ENCODE measurements at regions not wholly inside any gene's neighbourhood (a gene's known extent, or its start where the extent isn't known, plus 50 kb on each side); places are given as distances from the start of the nearest gene placed in this dataset.

DNA sequence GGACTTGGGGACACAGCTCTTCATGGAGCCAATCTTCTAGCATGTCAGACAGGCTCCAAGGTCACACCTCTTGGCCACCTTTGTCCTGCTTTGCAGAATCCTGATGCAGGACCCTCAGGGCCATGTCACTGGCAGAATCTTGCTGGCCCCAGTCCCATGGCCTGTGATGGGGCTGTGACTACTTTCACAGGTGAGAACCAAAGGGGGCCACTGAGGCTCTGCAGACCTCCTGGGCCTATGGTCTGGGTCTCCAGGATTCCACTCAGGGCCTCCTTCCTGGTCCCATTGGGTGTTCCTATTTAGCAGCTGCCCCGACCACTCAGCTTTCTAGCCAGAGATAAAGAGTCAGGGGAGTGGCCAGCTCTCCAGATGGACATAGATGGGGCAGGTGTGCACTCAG lies 238.7 kb downstream of the MATN1 start:
- DNase-seq (ENCODE audit: low read depth in 2 of 2), result no peak

DNA sequence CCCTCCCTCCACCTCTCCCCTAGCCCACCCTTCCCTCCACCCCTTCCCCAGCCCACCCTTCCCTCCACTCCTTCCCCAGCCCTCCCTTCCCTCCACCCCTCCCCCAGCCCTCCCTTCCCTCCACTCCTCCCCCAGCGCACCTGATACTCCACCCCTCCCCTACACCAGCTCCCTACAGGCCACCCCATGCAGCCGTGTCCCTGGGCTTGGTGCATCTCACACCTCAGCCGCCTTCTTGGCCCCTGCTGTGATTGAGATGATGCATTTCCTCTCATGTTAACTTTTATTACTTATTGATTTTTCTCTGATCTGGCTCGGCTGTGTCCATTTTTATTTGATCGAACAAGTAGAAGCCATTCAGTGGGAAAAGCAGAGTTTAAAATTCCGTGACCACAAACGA lies 243.8 kb downstream of the MATN1 start:
- no peak for DNase-seq (ENCODE audit: low read depth in 2 of 2)

DNA sequence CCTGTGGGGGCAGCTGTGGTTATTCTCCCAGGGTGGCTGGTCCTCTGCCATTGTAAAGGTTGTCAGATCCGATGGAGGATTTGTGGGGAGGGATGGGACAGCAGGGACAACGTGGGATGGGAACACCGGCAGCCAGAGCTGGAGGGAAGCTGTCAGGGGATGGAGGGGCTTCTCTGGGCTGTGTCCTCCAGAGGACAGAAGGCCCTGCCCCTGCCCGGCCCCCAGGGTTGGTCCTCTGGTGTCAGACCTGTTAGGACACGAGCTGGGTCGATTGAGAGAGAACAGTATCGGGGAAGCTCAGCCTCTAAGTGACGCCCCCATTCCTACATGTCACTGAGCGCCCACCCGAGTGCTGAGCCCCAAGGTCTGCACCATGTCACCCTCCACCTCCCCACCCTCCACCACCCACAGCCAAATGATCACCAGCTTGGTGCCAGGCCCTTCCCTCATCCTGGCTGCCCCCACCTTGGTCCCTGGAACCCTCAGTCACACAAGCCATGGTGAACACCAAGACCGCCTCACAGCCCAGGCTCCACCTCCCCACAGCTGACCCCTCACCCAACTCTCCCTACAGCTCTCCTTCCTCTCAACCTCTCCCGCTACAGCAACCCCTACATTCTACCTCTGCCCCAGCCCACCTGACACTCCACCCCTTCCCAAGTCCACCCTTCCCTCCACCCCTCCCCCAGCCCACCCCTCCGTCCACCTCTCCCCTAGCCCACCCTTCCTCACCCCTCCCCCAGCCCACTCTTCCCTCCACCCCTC lies 244.4 kb downstream of the MATN1 start:
- no peak for DNase-seq (ENCODE audit: low read depth in 2 of 2)

DNA sequence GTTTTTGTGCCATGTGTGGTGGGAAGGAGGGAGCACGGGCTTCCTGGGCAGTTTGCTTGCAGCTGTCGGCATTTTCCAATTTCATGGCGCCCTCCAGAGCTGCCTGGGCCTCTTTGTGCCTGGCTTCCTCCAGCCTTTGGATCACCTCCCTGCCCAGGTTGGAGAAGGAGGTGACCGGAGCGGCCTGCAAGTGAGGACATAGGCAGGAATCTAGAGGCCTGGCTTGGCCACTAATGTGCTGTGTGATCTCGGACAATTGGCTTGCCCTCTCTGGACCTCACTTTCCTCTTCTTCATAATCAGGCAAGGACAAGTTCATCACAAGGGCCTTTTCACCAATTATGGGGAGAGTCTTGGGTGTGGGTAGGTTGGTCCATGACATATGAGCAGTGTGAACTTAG lies 245.1 kb downstream of the MATN1 start:
- no peak for DNase-seq (ENCODE audit: low read depth in 2 of 2)

DNA sequence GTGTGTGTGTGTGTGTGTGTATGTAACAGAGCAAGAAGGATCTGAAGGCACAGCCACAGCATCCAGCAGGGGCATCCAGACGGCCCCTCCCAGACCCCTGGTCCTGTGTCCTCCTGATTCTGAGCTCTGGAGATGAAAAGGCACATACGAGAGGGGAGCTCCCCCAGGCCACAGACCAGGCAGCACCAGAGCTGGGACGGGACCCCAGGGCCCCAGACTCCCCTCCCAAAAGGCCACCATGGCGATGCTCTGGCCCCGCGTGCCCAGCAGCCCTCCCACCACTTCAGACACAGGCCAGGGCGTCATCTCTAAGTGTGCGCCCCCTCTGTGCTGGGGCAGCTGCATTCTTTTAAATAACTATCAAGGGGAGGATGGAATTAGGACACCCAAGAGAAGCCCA lies 245.8 kb downstream of the MATN1 start:
- DNase-seq (ENCODE audit: low read depth in 2 of 2), result no peak

GRCh38 chr1:30476911-30477459 lies 246.4 kb downstream of the MATN1 start:
- no peak for DNase-seq (ENCODE audit: low read depth in 2 of 2)

DNA sequence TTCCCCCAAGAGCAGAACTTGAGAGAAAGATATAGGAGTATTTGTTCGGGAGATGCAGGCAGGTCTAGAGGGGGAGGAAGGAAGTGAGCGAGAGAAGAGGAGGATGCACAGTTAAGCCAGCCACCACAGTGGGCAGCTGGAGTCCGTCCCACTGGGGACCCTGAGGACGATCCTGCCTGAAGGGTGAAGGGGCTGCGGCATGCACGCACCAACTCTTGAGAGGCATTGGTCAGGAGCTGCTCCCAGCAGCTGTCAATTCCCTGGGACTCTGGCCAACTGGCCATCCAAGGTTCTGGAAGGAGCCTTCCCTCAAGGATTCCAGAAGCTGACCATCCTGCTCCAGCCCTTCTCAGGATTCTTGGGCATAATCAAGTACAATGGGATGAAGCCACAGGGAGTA lies 246.9 kb downstream of the MATN1 start:
- no peak for DNase-seq (ENCODE audit: low read depth in 2 of 2)

GRCh38 chr1:30475966-30476365 lies 247.4 kb downstream of the MATN1 start:
- DNase-seq (ENCODE audit: low read depth in 2 of 2), result no peak

DNA sequence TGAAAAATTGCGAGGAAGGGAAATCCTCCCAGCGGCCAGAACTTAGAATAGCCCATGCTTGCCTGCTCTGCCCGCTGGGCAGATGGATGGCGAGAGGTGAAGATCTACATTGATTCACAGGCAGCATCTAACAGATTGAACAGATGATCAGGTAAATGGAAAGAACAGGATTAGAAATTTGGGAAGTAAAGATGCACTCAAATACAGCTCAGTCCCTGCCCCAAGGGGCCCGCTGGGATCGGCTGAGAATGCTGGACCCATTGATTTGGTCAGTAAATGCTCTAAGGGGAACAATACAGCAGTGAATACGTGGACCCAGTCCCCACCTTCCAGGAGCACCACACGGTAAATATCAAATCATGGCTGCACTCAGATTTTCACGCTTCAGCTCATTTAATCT lies 248.2 kb downstream of the MATN1 start:
- DNase-seq (ENCODE audit: low read depth in 2 of 2), result no peak

- no peak for DNase-seq (ENCODE audit: low read depth in 2 of 2)
Measured at GRCh38 chr1:30474818-30475200, 248.6 kb downstream of the MATN1 start.

GRCh38 chr1:30473922-30474817 lies 249.2 kb downstream of the MATN1 start:
- DNase-seq (ENCODE audit: low read depth in 2 of 2), result no peak

- no peak for DNase-seq (ENCODE audit: low read depth in 2 of 2)
Measured at GRCh38 chr1:30472526-30472925, 250.9 kb downstream of the MATN1 start.

GRCh38 chr1:30472009-30472408 lies 251.4 kb downstream of the MATN1 start:
- no peak for DNase-seq (ENCODE audit: low read depth in 2 of 2)

DNA sequence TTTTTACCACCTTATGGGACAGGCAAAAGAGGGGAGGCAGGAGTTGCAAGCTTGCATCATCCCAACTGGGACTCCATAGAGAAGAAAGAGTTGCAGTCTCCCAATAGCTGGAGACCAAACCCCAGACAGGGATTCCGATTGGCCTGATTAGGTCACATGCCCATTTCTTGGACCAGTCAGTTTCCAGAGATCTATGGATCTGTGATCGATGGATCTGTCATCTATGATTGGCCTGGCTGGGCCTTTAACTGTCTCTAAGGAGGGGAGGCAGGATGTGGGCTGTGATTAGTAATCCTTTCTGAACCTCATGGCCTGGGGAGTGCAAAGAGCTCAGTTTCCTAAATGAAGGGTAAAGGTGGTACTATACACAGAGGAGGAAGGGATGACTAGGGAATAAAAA lies 252.1 kb downstream of the MATN1 start:
- DNase-seq (ENCODE audit: low read depth in 2 of 2), result no peak

GRCh38 chr1:30469426-30469825 lies 254.0 kb downstream of the MATN1 start:
- no peak for DNase-seq (ENCODE audit: low read depth in 2 of 2)

- DNase-seq (ENCODE audit: low read depth in 2 of 2), result no peak
Measured at GRCh38 chr1:30467101-30467500, 256.3 kb downstream of the MATN1 start.

DNA sequence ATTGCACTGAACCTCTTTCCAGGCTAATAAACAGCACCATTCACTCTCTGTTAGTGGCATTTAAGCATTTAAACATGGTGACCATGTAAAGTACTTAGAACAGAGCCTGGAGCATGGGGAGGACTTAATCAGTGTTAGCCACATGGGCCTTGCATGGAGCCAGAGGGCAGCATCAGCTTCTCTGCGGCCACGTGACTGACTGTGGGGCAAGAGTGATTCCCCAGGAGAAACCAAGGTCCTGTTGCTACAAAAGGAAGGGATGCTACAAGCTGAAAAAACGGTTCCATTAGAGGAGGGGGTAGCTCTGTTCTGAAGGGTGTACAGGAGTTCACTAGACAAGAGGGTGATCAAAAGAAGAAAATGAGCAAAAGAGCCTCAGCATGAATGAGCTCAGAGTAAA lies 256.8 kb downstream of the MATN1 start:
- no peak for DNase-seq (ENCODE audit: low read depth in 2 of 2)

DNA sequence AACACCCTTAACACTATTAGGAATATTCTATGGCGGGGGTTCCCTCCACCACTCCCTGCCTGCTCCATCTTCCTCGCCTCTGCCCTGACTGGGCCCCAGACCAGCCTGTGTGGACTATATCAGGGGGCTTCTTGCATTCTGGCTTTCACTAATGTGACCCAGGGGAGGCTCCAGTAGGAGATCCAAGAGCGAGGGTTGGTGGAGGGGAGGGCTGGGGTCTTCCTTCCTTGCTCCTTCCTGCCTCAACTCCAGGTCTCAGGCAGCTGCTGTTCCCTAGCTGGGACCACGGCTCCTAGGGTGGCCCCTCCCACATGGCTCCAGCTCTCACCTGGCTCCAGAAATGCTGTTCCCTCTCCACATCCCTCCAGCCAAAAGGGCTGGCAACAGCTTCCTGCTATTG lies 257.4 kb downstream of the MATN1 start:
- DNase-seq (ENCODE audit: low read depth in 2 of 2), result no peak

DNA sequence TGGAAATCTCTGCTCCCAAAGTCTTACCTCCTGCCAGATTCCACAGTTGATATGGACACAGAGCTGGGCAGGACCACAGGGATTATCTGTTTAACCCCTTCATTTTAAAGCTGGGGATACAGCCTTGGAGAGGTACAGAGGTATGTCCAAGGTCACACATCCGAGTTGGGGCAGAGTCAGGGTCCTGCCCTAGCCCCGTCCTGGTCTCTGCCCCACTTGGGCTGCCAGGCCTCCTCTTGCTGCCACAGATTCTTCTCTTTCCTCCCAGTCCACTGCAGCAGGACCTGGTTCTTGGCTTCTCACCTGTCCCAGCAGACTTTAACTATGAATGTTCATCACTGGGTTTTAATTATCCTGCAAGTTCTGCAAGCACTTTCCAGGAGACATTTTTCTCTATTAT lies 258.3 kb downstream of the MATN1 start:
- no peak for DNase-seq (ENCODE audit: low read depth in 2 of 2)

GRCh38 chr1:30464187-30464617 lies 259.2 kb downstream of the MATN1 start:
- DNase-seq (ENCODE audit: low read depth in 2 of 2), result no peak

GRCh38 chr1:30462826-30463425 lies 260.5 kb downstream of the MATN1 start:
- no peak for DNase-seq (ENCODE audit: low read depth in 2 of 2)

DNA sequence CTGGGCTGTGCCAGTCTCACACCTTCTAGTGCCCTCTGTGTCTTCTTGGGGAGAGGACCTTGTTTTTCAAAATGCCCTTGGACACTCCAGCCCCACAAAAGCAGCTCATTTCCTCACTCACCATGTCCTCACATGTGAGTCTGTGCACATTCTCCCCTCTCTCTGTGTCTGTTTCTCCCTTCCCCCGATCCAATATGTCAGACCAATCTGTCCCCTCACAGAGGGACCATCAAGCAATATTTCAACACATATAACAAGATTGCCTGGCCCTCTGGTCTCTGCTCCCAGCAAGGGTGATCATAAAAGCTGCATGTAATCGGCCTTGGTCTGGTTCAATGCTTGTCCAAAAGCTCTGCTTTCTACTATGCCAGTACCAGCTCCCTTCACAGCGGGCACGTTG lies 261.2 kb downstream of the MATN1 start:
- no peak for DNase-seq (ENCODE audit: low read depth in 2 of 2)
